Cardiac fibroblast (primary cell): ENCODE measurements at regions not wholly inside any gene's neighbourhood (a gene's known extent, or its start where the extent isn't known, plus 50 kb on each side); places are given as distances from the start of the nearest gene placed in this dataset.

Source experiments
- DNase-seq, 2 donors: peaks; one replicate each; pipeline versions ENCODE4 v3.0.0 to v3.0.0-alpha.2; 2010; ENCODE audit warnings: low read depth in 2 of 2
- H3K4me3 ChIP-seq, 2 donors: replicated peaks in 1 of 2; 1 replicate in 1 of 2; 2 replicates in 1 of 2; pipeline ENCODE4 v1.5.1; 2011; ENCODE audit warnings: low read depth in 2 of 2, low read length in 2 of 2, mild to moderate bottlenecking in 2 of 2, moderate library complexity in 1 of 2
- TF ChIP-seq, protein P1 (sequence below): IDR thresholded peaks from one replicate; pipeline ENCODE4 v1.5.1; 2011; ENCODE audit warnings: low read depth, mild to moderate bottlenecking, low read length, inconsistent platforms

DNA sequence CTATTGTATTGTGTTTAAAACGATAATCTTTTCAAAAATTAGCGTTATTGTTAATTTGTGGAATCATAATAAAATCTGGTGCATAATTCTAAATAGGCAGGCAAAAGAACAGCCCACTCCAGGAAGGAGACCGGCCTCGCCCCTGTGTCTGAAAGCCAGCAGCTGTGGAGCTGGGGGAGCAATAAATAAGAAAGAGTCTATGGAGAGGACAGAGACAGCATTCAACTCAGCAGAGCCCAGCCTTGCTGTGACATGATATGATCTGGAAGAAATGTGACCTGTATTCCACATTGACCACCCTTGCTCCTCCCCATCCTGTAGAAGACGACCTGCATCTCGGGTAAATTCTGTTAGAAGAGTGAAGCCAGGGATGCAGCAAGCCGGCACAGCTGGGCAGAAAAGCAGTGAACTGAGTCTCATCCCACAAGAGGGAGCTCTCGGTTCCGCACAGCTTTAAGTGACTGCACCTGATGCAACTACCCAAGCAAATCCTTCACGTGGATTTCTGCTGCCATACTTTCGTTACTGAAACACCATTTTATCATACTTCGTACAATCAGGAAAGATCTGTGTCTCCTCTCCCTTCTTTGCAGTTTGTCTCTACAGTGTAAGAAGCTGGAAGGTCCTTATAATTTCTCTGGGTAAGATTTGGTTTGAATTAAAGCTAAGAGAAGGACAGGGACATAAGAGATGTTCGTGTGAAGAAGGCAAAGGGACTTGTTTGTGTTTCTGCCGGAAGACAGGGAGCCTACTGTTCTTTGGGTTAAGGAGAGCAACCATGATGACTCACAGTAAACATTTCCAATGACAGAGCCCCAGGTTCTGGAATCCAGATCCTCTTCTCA lies 427.1 kb downstream of the GPAM start:
- peak in 1 of 2 donors; percentile 72 for DNase-seq
- TF ChIP-seq, protein P1, sequence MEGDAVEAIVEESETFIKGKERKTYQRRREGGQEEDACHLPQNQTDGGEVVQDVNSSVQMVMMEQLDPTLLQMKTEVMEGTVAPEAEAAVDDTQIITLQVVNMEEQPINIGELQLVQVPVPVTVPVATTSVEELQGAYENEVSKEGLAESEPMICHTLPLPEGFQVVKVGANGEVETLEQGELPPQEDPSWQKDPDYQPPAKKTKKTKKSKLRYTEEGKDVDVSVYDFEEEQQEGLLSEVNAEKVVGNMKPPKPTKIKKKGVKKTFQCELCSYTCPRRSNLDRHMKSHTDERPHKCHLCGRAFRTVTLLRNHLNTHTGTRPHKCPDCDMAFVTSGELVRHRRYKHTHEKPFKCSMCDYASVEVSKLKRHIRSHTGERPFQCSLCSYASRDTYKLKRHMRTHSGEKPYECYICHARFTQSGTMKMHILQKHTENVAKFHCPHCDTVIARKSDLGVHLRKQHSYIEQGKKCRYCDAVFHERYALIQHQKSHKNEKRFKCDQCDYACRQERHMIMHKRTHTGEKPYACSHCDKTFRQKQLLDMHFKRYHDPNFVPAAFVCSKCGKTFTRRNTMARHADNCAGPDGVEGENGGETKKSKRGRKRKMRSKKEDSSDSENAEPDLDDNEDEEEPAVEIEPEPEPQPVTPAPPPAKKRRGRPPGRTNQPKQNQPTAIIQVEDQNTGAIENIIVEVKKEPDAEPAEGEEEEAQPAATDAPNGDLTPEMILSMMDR, result peak; percentile 53
- H3K4me3 ChIP-seq, result no peak overlapping the region

DNA sequence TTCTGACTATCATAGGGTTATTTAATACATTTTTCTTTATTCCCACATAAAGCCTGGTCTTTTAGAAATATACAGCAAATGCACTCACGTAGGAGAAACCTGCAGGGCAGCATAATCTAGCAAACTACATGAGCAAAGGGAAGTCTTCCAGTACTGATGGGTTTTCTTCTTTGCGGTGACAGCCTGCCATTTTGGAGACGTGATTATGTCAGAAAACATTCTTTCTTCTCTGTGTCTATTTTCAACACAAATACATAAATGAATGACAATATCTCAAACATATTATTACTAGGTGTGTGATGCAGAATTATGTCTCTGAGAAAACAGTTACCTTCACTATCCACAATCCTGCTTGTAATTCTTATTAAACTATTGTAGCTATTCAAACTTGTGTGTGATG lies 425.0 kb downstream of the GPAM start:
- no peak overlapping the region for H3K4me3 ChIP-seq
- no peak for DNase-seq
- TF ChIP-seq, protein P1, result no peak

DNA sequence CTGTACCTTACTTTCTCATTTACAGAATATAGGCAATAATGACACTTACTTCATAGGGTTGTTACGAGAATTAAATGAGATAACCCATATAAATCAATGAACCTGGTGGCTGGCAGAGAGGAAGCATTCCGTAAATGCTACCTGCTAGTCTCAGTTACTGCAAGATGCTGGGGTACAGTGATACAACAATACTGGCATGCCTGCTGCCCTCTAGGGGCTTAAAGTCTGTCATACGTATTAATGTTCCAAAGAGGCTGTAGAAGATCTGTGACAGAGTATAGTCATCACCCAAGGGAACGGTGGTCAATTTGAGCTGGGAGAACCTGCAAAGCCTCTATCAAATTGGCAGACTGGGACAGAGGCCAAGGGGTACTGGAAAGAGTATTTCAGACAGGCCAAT lies 421.5 kb downstream of the GPAM start:
- no peak overlapping the region for H3K4me3 ChIP-seq
- no peak for DNase-seq
- TF ChIP-seq, protein P1, result no peak

DNA sequence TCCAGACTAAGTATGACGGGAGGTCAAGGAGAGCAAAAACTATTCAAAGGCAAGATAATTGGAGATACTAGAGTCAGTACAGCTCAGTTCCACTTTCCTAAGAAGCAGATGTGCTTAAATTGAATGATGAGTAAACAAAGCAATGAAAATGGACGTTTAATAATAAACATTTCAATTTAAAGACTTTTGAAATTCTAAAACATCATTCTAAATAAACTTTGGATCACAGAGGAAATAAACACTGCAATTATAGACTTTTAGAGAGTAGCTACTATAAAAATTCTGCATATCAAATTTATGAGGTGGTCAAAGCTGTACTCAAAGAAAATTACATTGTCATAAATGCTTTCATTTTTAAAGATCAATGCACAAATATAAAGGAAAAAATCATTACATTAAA lies 418.3 kb downstream of the GPAM start:
- DNase-seq, result no peak
- TF ChIP-seq, protein P1, result no peak
- no peak overlapping the region for H3K4me3 ChIP-seq

DNA sequence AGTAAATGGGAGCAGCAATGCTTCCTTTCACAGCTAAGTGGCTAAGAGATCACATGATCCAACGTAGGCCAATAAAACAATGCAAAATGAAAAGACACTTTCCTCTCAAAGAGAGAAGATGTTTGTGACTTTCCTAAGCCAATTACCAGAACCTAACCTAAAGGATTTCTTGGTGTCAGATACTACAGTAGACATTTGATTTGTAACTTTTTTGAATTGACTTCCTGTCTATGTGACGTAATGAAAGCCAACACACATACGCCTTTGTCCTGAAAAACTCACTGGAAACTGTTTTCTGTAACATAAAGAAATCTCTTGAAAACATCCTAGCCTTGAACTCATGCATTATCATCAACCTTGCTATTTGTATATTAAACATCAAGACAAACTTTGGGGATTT lies 417.1 kb downstream of the GPAM start:
- no peak for DNase-seq
- H3K4me3 ChIP-seq, result no peak overlapping the region
- TF ChIP-seq, protein P1, result no peak

DNA sequence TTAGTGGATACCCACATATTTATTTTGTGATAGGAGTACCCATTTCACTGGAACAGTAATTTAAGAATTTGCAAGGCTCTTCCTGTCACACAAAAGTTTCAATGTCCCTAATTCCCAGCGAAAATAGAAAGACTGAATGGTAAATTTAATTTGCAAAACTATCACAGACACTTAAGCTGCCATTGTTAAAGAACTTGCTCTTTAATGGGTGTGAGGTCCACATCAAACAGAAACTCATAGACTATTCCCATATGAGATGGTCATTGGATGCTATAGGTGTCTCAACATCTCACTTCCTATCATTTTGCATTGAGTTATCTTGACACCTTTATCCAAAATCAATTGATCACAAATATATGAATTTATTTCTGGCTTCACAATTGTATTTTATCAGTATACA lies 415.9 kb downstream of the GPAM start:
- DNase-seq, result no peak
- TF ChIP-seq, protein P1, result no peak
- H3K4me3 ChIP-seq, result no peak overlapping the region
